HL-60 (cell line): ENCODE measurements at regions not wholly inside any gene's neighbourhood (a gene's known extent, or its start where the extent isn't known, plus 50 kb on each side); places are given as distances from the start of the nearest gene placed in this dataset.

Experiments used
- CTCF ChIP-seq: IDR thresholded peaks from one replicate; pipeline ENCODE4 v1.5.1; 2011; ENCODE audit warnings: low read length, control low read depth, inconsistent platforms; ENCODE audit not compliant: insufficient read depth
- POLR2AphosphoS5 ChIP-seq: IDR thresholded peaks from 2 replicates; pipeline ENCODE4 v1.6.1; 2012; ENCODE audit warnings: low read depth

GRCh38 chr9:113665064-113665463 is 201.5 kb downstream of the RGS3 start:
- TF ChIP-seq CTCF (no peak), POLR2AphosphoS5 (no peak)
